Neuronal stem cell (in vitro differentiated cells): ENCODE measurements at regions not wholly inside any gene's neighbourhood (a gene's known extent, or its start where the extent isn't known, plus 50 kb on each side); places are given as distances from the start of the nearest gene placed in this dataset.

Source experiments
- DNase-seq: peaks from one replicate; pipeline ENCODE4 v3.0.0-alpha.2; 2013; ENCODE audit warnings: low spot score
- H2AFZ ChIP-seq: one replicate; pipeline ENCODE4 v1.6.1; 2013; ENCODE audit warnings: mild to moderate bottlenecking, low read length, inconsistent platforms
- H2AK5ac ChIP-seq: 2 replicates; pipeline ENCODE4 v1.6.1; 2013; ENCODE audit warnings: low read depth, mild to moderate bottlenecking, inconsistent platforms, low read length, moderate library complexity, mixed read lengths
- H2BK120ac ChIP-seq: 2 replicates; pipeline ENCODE4 v1.6.1; 2013; ENCODE audit warnings: low read depth, mild to moderate bottlenecking, inconsistent platforms, low read length, moderate library complexity, mixed read lengths
- H2BK12ac ChIP-seq: one replicate; pipeline ENCODE4 v1.6.1; 2013; ENCODE audit warnings: low read length, inconsistent platforms
- H2BK15ac ChIP-seq: 2 replicates; pipeline ENCODE4 v1.6.1; 2013; ENCODE audit warnings: mild to moderate bottlenecking, low read length, inconsistent platforms, mixed read lengths
- H2BK5ac ChIP-seq: one replicate; pipeline ENCODE4 v1.6.1; 2013; ENCODE audit warnings: inconsistent platforms, mild to moderate bottlenecking, low read length, moderate library complexity
- H3K14ac ChIP-seq: one replicate; pipeline ENCODE4 v1.6.1; 2013; ENCODE audit warnings: low read length, inconsistent platforms
- H3K18ac ChIP-seq: 2 replicates; pipeline ENCODE4 v1.6.1; 2013; ENCODE audit warnings: low read length, inconsistent platforms
- H3K23ac ChIP-seq: 2 replicates; pipeline ENCODE4 v1.6.1; 2013; ENCODE audit warnings: low read depth, mild to moderate bottlenecking, mixed read lengths, low read length, inconsistent platforms; ENCODE audit not compliant: poor library complexity
- H3K27ac ChIP-seq: replicated peaks from 3 replicates; pipeline ENCODE4 v1.5.1; 2013; ENCODE audit warnings: low read length, inconsistent platforms
- H3K27me3 ChIP-seq, 3 experiments: 2 replicates each; pipeline ENCODE4 v1.6.1; 2013; ENCODE audit warnings: low read length in 3 of 3, mild to moderate bottlenecking in 2 of 3, inconsistent platforms in 1 of 3, low read depth in 1 of 3, mixed read lengths in 1 of 3, moderate library complexity in 1 of 3; ENCODE audit not compliant: control insufficient read depth in 3 of 3, insufficient read depth in 3 of 3
- H3K36me3 ChIP-seq, 2 donors: replicated peaks in 1 of 2; 2 replicates each; pipeline ENCODE4 v1.6.1; 2013; ENCODE audit warnings: low read length in 2 of 2; ENCODE audit not compliant: control insufficient read depth in 2 of 2, insufficient read depth in 2 of 2
- H3K4ac ChIP-seq: 2 replicates; pipeline ENCODE4 v1.6.1; 2013; ENCODE audit warnings: inconsistent platforms, mild to moderate bottlenecking, low read length, moderate library complexity
- H3K4me1 ChIP-seq, 2 donors: 1 replicate in 1 of 2; 2 replicates in 1 of 2; pipeline ENCODE4 v1.6.1; 2013; ENCODE audit warnings: low read length in 2 of 2, low read depth in 1 of 2; ENCODE audit not compliant: control insufficient read depth in 2 of 2, insufficient read depth in 1 of 2
- H3K4me2 ChIP-seq: one replicate; pipeline ENCODE4 v1.6.1; 2013; ENCODE audit warnings: mild to moderate bottlenecking, low read length, inconsistent platforms; ENCODE audit not compliant: insufficient read depth, poor library complexity, severe bottlenecking
- H3K4me3 ChIP-seq, 2 donors: 2 replicates each; pipeline ENCODE4 v1.5.1; 2013; ENCODE audit warnings: low read length in 2 of 2, mild to moderate bottlenecking in 2 of 2, inconsistent platforms in 1 of 2, moderate library complexity in 1 of 2
- H3K79me1 ChIP-seq: one replicate; pipeline ENCODE4 v1.6.1; 2013; ENCODE audit warnings: low read depth, mild to moderate bottlenecking, inconsistent platforms, low read length, moderate library complexity
- H3K9ac ChIP-seq: one replicate; pipeline ENCODE4 v1.6.1; 2013; ENCODE audit warnings: mild to moderate bottlenecking, low read depth, low read length, inconsistent platforms; ENCODE audit not compliant: poor library complexity
- H3K9me3 ChIP-seq, 2 donors: replicated peaks in 1 of 2; 2 replicates each; pipeline versions ENCODE3 to v1.6.1; 2013; ENCODE audit warnings: low read length in 2 of 2, mild to moderate bottlenecking in 2 of 2, inconsistent platforms in 1 of 2, low read depth in 1 of 2, mixed read lengths in 1 of 2, moderate library complexity in 1 of 2; ENCODE audit not compliant: control insufficient read depth in 2 of 2, insufficient read depth in 1 of 2
- H4K8ac ChIP-seq: one replicate; pipeline ENCODE4 v1.6.1; 2013; ENCODE audit warnings: low read depth, mild to moderate bottlenecking, inconsistent platforms, low read length, moderate library complexity
- H4K91ac ChIP-seq: one replicate; pipeline ENCODE4 v1.6.1; 2013; ENCODE audit warnings: low read length, low read depth, mild to moderate bottlenecking, inconsistent platforms; ENCODE audit not compliant: poor library complexity
- WGBS, 2 donors: extraction: QIAGEN DNeasy Blood & Tissue Kit; methylation state at CpG; one replicate each; pipeline ENCODE4 v1.1.7; 2013; ENCODE audit warnings: missing lambda C conversion rate in 2 of 2, mixed read lengths in 1 of 2; ENCODE audit not compliant: insufficient read length in 2 of 2, insufficient replicate concordance in 1 of 2; ENCODE audit errors: extremely low coverage in 2 of 2; 5-methylcytosine and 5-hydroxymethylcytosine counted together

GRCh38 chr13:108419768-108420167, 150.2 kb downstream of the TNFSF13B start:
- no peak overlapping the region for H2BK5ac ChIP-seq
- H2BK15ac ChIP-seq: no peak overlapping the region
- no peaks in the 10 kb centered on the region for H3K4me1 ChIP-seq
- H2AFZ ChIP-seq: no peak overlapping the region
- H3K27ac ChIP-seq: no peak overlapping the region
- peak overlapping the region; percentile 6 for H3K14ac ChIP-seq
- no peaks in the 10 kb centered on the region for H3K36me3 ChIP-seq
- no peak for DNase-seq
- no peak overlapping the region for H3K4me3 ChIP-seq
- no peak overlapping the region for H3K23ac ChIP-seq
- H3K9ac ChIP-seq: no peak overlapping the region
- no peak overlapping the region for H3K4me2 ChIP-seq
- H2BK120ac ChIP-seq: no peak overlapping the region
- H3K9me3 ChIP-seq: no peaks in the 10 kb centered on the region
- no peak overlapping the region for H4K91ac ChIP-seq
- H3K18ac ChIP-seq: peak overlapping the region; percentile 71
- no peak overlapping the region for H4K8ac ChIP-seq
- H2AK5ac ChIP-seq: no peak overlapping the region
- no peak overlapping the region for H3K4ac ChIP-seq
- no peak overlapping the region for H2BK12ac ChIP-seq
- no peaks in the 10 kb centered on the region for H3K27me3 ChIP-seq
- no peaks in the 10 kb centered on the region for H3K79me1 ChIP-seq
- no CpG with 5 or more reads among the region's 6 CpGs for WGBS, 2 donors

GRCh38 chr13:108425056-108425455, 155.5 kb downstream of the TNFSF13B start:
- Histone ChIP-seq H3K18ac (no peak overlapping the region), H3K4me1 (no peaks in the 10 kb centered on the region), H3K4me2 (no peak overlapping the region), H3K79me1 (no peaks in the 10 kb centered on the region), H3K27ac (no peak overlapping the region), H3K9me3 (no peaks in the 10 kb centered on the region), H4K8ac (no peak overlapping the region), H2BK15ac (no peak overlapping the region), H3K4me3 (no peak overlapping the region), H2AFZ (no peak overlapping the region), H3K9ac (no peak overlapping the region), H3K4ac (no peak overlapping the region), H4K91ac (no peak overlapping the region), H3K27me3 (no peaks in the 10 kb centered on the region), H3K23ac (no peak overlapping the region), H2AK5ac (no peak overlapping the region), H2BK120ac (no peak overlapping the region), H2BK12ac (no peak overlapping the region), H3K14ac (no peak overlapping the region), H2BK5ac (no peak overlapping the region), H3K36me3 (no peaks in the 10 kb centered on the region)
- WGBS, 2 donors: no CpG with 5 or more reads among the region's 4 CpGs
- DNase-seq: no peak

GRCh38 chr13:108426893-108427292, 157.4 kb downstream of the TNFSF13B start:
- DNase-seq: no peak
- Histone ChIP-seq H3K9ac (no peak overlapping the region), H3K79me1 (no peaks in the 10 kb centered on the region), H3K9me3 (peaks cover 0 to 2% of the 10 kb centered on the region in 2 donors), H3K4me1 (no peaks in the 10 kb centered on the region), H2AFZ (no peak overlapping the region), H2BK12ac (no peak overlapping the region), H3K36me3 (no peaks in the 10 kb centered on the region), H3K14ac (no peak overlapping the region), H4K8ac (no peak overlapping the region), H3K4me3 (no peak overlapping the region), H3K18ac (no peak overlapping the region), H3K23ac (no peak overlapping the region), H3K4me2 (no peak overlapping the region), H2AK5ac (no peak overlapping the region), H3K27ac (no peak overlapping the region), H3K27me3 (no peaks in the 10 kb centered on the region), H3K4ac (no peak overlapping the region), H2BK120ac (no peak overlapping the region), H2BK15ac (no peak overlapping the region), H4K91ac (no peak overlapping the region), H2BK5ac (no peak overlapping the region)
- WGBS, 2 donors: no CpG with 5 or more reads among the region's 1 CpG

- Histone ChIP-seq H3K4ac (no peak overlapping the region), H2BK120ac (no peak overlapping the region), H2BK12ac (no peak overlapping the region), H3K9ac (no peak overlapping the region), H2BK5ac (no peak overlapping the region), H2AFZ (no peak overlapping the region), H3K4me2 (no peak overlapping the region), H3K18ac (no peak overlapping the region), H3K4me1 (no peaks in the 10 kb centered on the region), H4K8ac (no peak overlapping the region), H3K4me3 (no peak overlapping the region), H4K91ac (no peak overlapping the region), H2AK5ac (no peak overlapping the region), H3K9me3 (peaks cover 0 to 2% of the 10 kb centered on the region in 2 donors), H3K36me3 (no peaks in the 10 kb centered on the region), H3K79me1 (no peaks in the 10 kb centered on the region), H3K27ac (no peak overlapping the region), H3K23ac (no peak overlapping the region), H3K14ac (no peak overlapping the region), H2BK15ac (no peak overlapping the region), H3K27me3 (no peaks in the 10 kb centered on the region)
- no CpG with 5 or more reads among the region's 4 CpGs for WGBS, 2 donors
- DNase-seq: no peak
Measured at GRCh38 chr13:108427355-108427754, 157.8 kb downstream of the TNFSF13B start.
